NCI-H345 treated with DMSO at 0.1 percent for 48 hours (cell line): ENCODE measurements at regions not wholly inside any gene's neighbourhood (a gene's known extent, or its start where the extent isn't known, plus 50 kb on each side); places are given as distances from the start of the nearest gene placed in this dataset.
"Not testable (repeated sequence)": the region's sequence is repeated elsewhere in the genome, so short reads cannot be mapped to it uniquely, and the experiment has no call there.

Source experiments
- DNase-seq: peaks from one replicate; lab custom pipeline; 2025; ENCODE audit not compliant: unreplicated experiment; lab: John Stamatoyannopoulos, UW

GRCh38 chr6:8958894-8959511 lies 523.7 kb upstream of the SLC35B3 start:
- no peak for DNase-seq

- DNase-seq = no peak
These were observed 518.0 kb upstream of the SLC35B3 start for GRCh38 chr6:8953310-8953709.

- no peak for DNase-seq
These were observed 513.4 kb upstream of the SLC35B3 start for GRCh38 chr6:8948733-8949132.

GRCh38 chr6:8947900-8948299 lies 512.6 kb upstream of the SLC35B3 start:
- no peak for DNase-seq

- DNase-seq = no peak
These were observed 509.2 kb upstream of the SLC35B3 start for GRCh38 chr6:8944548-8944947.

- DNase-seq = no peak
These were observed 507.7 kb upstream of the SLC35B3 start for GRCh38 chr6:8943073-8943472.

- DNase-seq = no peak
These were observed 506.2 kb upstream of the SLC35B3 start for GRCh38 chr6:8941577-8941976.

GRCh38 chr6:8940356-8940755 lies 505.0 kb upstream of the SLC35B3 start:
- DNase-seq = no peak

- no peak for DNase-seq
These were observed 504.3 kb upstream of the SLC35B3 start for GRCh38 chr6:8939615-8940014.

GRCh38 chr6:8934318-8934717 lies 499.0 kb upstream of the SLC35B3 start:
- no peak for DNase-seq

- no peak for DNase-seq
These were observed 494.7 kb upstream of the SLC35B3 start for GRCh38 chr6:8930009-8930408.

- DNase-seq = not testable (repeated sequence)
These were observed 484.9 kb upstream of the SLC35B3 start for GRCh38 chr6:8920244-8920643.

GRCh38 chr6:8918196-8918595 lies 482.9 kb upstream of the SLC35B3 start:
- no peak for DNase-seq

GRCh38 chr6:8914700-8915099 lies 479.4 kb upstream of the SLC35B3 start:
- DNase-seq = no peak

GRCh38 chr6:8908638-8909037 lies 473.3 kb upstream of the SLC35B3 start:
- no peak for DNase-seq

GRCh38 chr6:8906699-8907098 lies 471.4 kb upstream of the SLC35B3 start:
- DNase-seq = no peak

GRCh38 chr6:8905757-8906156 lies 470.4 kb upstream of the SLC35B3 start:
- no peak for DNase-seq

GRCh38 chr6:8904754-8905153 lies 469.4 kb upstream of the SLC35B3 start:
- no peak for DNase-seq

- DNase-seq = no peak
These were observed 464.7 kb upstream of the SLC35B3 start for GRCh38 chr6:8900056-8900455.

GRCh38 chr6:8889514-8889913 lies 454.2 kb upstream of the SLC35B3 start:
- no peak for DNase-seq

- no peak for DNase-seq
These were observed 453.1 kb upstream of the SLC35B3 start for GRCh38 chr6:8888468-8888867.

- no peak for DNase-seq
These were observed 446.3 kb upstream of the SLC35B3 start for GRCh38 chr6:8881663-8882062.

- DNase-seq = no peak
These were observed 444.0 kb upstream of the SLC35B3 start for GRCh38 chr6:8879334-8879733.

GRCh38 chr6:8875986-8876385 lies 440.6 kb upstream of the SLC35B3 start:
- DNase-seq = no peak
